DMS114 treated with DMSO at 0.1 percent for 48 hours (cell line): ENCODE measurements at regions not wholly inside any gene's neighbourhood (a gene's known extent, or its start where the extent isn't known, plus 50 kb on each side); places are given as distances from the start of the nearest gene placed in this dataset.

ENCODE experiments used
- DNase-seq: peaks from one replicate; lab custom pipeline; 2025; ENCODE audit not compliant: unreplicated experiment; lab: John Stamatoyannopoulos, UW

GRCh38 chr10:128280271-128280670 lies 154.0 kb upstream of the MKI67 start:
- DNase-seq: no peak

- no peak for DNase-seq
Measured at GRCh38 chr10:128281343-128281742, 155.1 kb upstream of the MKI67 start.

- no peak for DNase-seq
Measured at GRCh38 chr10:128281861-128282260, 155.6 kb upstream of the MKI67 start.

GRCh38 chr10:128286141-128286761 lies 160.0 kb upstream of the MKI67 start:
- DNase-seq: no peak

GRCh38 chr10:128286762-128287500 lies 160.7 kb upstream of the MKI67 start:
- DNase-seq: no peak

- DNase-seq: no peak
Measured at GRCh38 chr10:128287921-128288320, 161.7 kb upstream of the MKI67 start.

GRCh38 chr10:128289621-128290020 lies 163.4 kb upstream of the MKI67 start:
- no peak for DNase-seq

GRCh38 chr10:128295003-128295402 lies 168.8 kb upstream of the MKI67 start:
- DNase-seq: no peak

GRCh38 chr10:128296253-128297007 lies 170.2 kb upstream of the MKI67 start:
- DNase-seq: no peak

GRCh38 chr10:128297709-128298378 lies 171.6 kb upstream of the MKI67 start:
- DNase-seq: no peak

- no peak for DNase-seq
Measured at GRCh38 chr10:128298587-128298986, 172.4 kb upstream of the MKI67 start.

- DNase-seq: no peak
Measured at GRCh38 chr10:128300290-128300824, 174.1 kb upstream of the MKI67 start.

- no peak for DNase-seq
Measured at GRCh38 chr10:128301051-128301450, 174.8 kb upstream of the MKI67 start.

- no peak for DNase-seq
Measured at GRCh38 chr10:128302808-128303207, 176.6 kb upstream of the MKI67 start.

GRCh38 chr10:128304271-128304670 lies 178.0 kb upstream of the MKI67 start:
- no peak for DNase-seq

- no peak for DNase-seq
Measured at GRCh38 chr10:128305601-128306345, 179.6 kb upstream of the MKI67 start.

GRCh38 chr10:128306535-128306934 lies 180.3 kb upstream of the MKI67 start:
- DNase-seq: no peak

GRCh38 chr10:128306966-128307365 lies 180.7 kb upstream of the MKI67 start:
- DNase-seq: no peak

GRCh38 chr10:128307820-128308219 lies 181.6 kb upstream of the MKI67 start:
- no peak for DNase-seq

- no peak for DNase-seq
Measured at GRCh38 chr10:128310971-128311658, 184.9 kb upstream of the MKI67 start.
